HG03039 (cell line): ENCODE measurements at regions not wholly inside any gene's neighbourhood (a gene's known extent, or its start where the extent isn't known, plus 50 kb on each side); places are given as distances from the start of the nearest gene placed in this dataset.

ENCODE experiments used
- ATAC-seq: cut with Tn5 transposase; IDR thresholded peaks from one replicate; pipeline ENCODE4 v1.9.1; 2021; ENCODE audit warnings: mild to moderate bottlenecking, moderate library complexity; ENCODE audit not compliant: unreplicated experiment

- no peak for ATAC-seq
Measured at GRCh38 chr7:155360495-155361345, 63.0 kb downstream of the INSIG1 start.

- no peak for ATAC-seq
Measured at GRCh38 chr7:155361346-155361680, 63.6 kb downstream of the INSIG1 start.

- ATAC-seq: no peak
Measured at GRCh38 chr7:155361947-155362346, 64.3 kb downstream of the INSIG1 start.

GRCh38 chr7:155362380-155363145, 64.9 kb downstream of the INSIG1 start:
- no peak for ATAC-seq

- ATAC-seq: no peak
Measured at GRCh38 chr7:155363146-155363539, 65.5 kb downstream of the INSIG1 start.

- no peak for ATAC-seq
Measured at GRCh38 chr7:155363852-155364600, 66.3 kb downstream of the INSIG1 start.

GRCh38 chr7:155365146-155365874, 67.6 kb downstream of the INSIG1 start:
- ATAC-seq: no peak

- no peak for ATAC-seq
Measured at GRCh38 chr7:155368894-155369600, 71.4 kb downstream of the INSIG1 start.

GRCh38 chr7:155369766-155370165, 72.1 kb downstream of the INSIG1 start:
- no peak for ATAC-seq

GRCh38 chr7:155371331-155371883, 73.7 kb downstream of the INSIG1 start:
- no peak for ATAC-seq

GRCh38 chr7:155371884-155372781, 74.5 kb downstream of the INSIG1 start:
- ATAC-seq: no peak

GRCh38 chr7:155372782-155373358, 75.2 kb downstream of the INSIG1 start:
- no peak for ATAC-seq

- no peak for ATAC-seq
Measured at GRCh38 chr7:155373359-155374273, 75.9 kb downstream of the INSIG1 start.

- no peak for ATAC-seq
Measured at GRCh38 chr7:155374276-155375252, 76.9 kb downstream of the INSIG1 start.

- ATAC-seq: no peak
Measured at GRCh38 chr7:155375337-155376277, 77.9 kb downstream of the INSIG1 start.
